Nephron progenitor cell (in vitro differentiated cells): ENCODE measurements at regions not wholly inside any gene's neighbourhood (a gene's known extent, or its start where the extent isn't known, plus 50 kb on each side); places are given as distances from the start of the nearest gene placed in this dataset.

Experiments
- DNase-seq: peaks from one replicate; pipeline ENCODE4 v3.0.0; 2021
- H3K27ac Mint-ChIP-seq: 2 replicates; pipeline ENCODE4 v1.8.0; 2021; ENCODE audit warnings: mild to moderate bottlenecking, moderate library complexity, mixed read lengths
- H3K27me3 Mint-ChIP-seq: 2 replicates; pipeline ENCODE4 v1.8.0; 2021; ENCODE audit warnings: mild to moderate bottlenecking, low read depth, mixed read lengths; ENCODE audit not compliant: poor library complexity
- H3K36me3 Mint-ChIP-seq: 2 replicates; pipeline ENCODE4 v1.8.0; 2021; ENCODE audit warnings: low read depth, mixed read lengths
- H3K4me1 Mint-ChIP-seq: 2 replicates; pipeline ENCODE4 v1.8.0; 2021; ENCODE audit warnings: mixed read lengths
- H3K4me3 Mint-ChIP-seq: 2 replicates; pipeline ENCODE4 v1.8.0; 2021; ENCODE audit warnings: mild to moderate bottlenecking, moderate library complexity, mixed read lengths
- H3K9me3 Mint-ChIP-seq: 2 replicates; pipeline ENCODE4 v1.8.0; 2021; ENCODE audit warnings: mild to moderate bottlenecking, moderate library complexity, mixed read lengths
- TF ChIP-seq, protein P1 (sequence below): fragments of 200-600 bp; sonication (generic); IDR thresholded peaks from 2 replicates; pipeline ENCODE4 v1.5.0; 2021; ENCODE audit warnings: antibody characterized with exemption

DNA sequence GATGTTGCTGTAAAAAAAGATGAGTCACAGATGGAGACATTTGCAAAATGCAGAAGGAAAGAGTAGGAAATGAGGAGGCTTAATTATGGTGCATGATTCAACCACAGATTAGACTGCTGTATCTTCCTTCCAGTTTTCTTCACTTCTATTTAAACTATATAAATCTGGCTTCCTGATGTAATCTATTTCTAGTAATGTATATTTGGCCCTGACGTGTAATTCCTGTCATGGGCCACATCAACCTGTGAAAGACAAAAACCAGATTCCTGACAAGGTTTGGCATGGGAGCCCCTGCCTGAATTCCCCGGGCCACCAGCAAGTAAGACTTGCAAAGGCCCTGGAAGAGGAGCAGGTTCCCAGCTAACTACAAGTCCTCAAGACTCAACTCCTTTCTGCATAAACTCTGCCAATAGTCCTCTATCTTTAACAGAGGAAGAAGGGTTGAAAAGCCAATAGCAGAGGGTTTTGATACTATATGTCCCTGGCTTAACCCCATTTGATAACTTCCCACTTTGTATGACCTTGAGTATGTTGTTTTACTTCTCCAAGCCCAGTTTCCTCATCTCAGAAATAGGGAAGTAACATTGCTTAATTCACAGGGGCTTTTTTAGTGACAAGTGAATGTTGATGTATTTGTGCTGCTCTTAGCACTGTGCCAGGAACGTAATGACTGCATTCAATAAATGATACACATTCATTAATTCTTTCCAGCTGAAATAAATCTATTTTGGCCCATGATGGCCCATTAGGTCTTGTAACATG, 172.7 kb downstream of the SPRY2 start:
- Mint-ChIP-seq H3K4me1 (peaks cover 12% of the 10 kb centered on the region), H3K27ac (no peak overlapping the region), H3K27me3 (peaks cover 4% of the 10 kb centered on the region), H3K9me3 (no peaks in the 10 kb centered on the region), H3K36me3 (no peaks in the 10 kb centered on the region), H3K4me3 (no peak overlapping the region)
- no peak for DNase-seq
- TF ChIP-seq, protein P1, sequence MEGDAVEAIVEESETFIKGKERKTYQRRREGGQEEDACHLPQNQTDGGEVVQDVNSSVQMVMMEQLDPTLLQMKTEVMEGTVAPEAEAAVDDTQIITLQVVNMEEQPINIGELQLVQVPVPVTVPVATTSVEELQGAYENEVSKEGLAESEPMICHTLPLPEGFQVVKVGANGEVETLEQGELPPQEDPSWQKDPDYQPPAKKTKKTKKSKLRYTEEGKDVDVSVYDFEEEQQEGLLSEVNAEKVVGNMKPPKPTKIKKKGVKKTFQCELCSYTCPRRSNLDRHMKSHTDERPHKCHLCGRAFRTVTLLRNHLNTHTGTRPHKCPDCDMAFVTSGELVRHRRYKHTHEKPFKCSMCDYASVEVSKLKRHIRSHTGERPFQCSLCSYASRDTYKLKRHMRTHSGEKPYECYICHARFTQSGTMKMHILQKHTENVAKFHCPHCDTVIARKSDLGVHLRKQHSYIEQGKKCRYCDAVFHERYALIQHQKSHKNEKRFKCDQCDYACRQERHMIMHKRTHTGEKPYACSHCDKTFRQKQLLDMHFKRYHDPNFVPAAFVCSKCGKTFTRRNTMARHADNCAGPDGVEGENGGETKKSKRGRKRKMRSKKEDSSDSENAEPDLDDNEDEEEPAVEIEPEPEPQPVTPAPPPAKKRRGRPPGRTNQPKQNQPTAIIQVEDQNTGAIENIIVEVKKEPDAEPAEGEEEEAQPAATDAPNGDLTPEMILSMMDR = no peak

DNA sequence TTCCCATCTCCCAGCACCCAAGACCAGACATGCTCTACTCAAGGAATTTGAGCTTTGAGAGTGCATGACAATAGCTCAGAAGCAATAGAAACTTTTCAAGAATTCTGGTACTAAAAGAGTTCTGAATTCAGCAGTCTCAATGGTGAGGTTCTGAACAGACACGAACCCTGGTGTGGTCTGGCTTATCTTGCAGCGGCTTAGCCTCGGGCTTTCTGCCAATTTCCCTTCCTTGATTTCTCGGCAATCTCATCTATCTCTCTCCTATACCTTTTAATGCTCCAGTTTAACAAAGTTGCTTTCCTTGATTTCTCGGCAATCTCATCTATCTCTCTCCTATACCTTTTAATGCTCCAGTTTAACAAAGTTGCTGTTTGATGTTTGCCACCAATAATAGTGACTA, 174.6 kb downstream of the SPRY2 start:
- no peaks in the 10 kb centered on the region for H3K9me3 Mint-ChIP-seq
- H3K27ac Mint-ChIP-seq = no peak overlapping the region
- H3K36me3 Mint-ChIP-seq = no peaks in the 10 kb centered on the region
- H3K4me3 Mint-ChIP-seq = no peak overlapping the region
- no peaks in the 10 kb centered on the region for H3K27me3 Mint-ChIP-seq
- no peak for DNase-seq
- H3K4me1 Mint-ChIP-seq = peaks cover 7% of the 10 kb centered on the region
- TF ChIP-seq, protein P1 = no peak

DNA sequence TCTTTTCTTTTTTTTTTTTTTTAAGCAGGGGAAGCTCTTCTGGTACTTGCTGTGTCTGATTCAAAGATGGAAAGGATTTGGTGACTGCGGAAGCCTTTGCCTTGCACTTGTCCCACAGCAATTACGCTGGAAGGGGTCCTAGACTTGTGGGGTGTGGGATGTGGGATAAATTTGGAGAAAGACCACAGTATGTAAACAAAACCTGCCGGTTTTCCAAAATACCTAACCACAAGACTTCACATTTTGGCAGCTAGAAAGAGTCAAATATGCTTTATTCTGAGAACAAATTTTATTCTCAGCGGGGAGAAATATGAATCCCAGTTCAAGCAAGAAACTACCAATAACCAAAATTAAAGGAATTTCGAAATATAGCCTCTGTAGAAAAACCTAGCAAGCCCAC, 176.5 kb downstream of the SPRY2 start:
- Mint-ChIP-seq H3K4me1 (peaks cover 5% of the 10 kb centered on the region), H3K4me3 (no peak overlapping the region), H3K9me3 (no peaks in the 10 kb centered on the region), H3K36me3 (no peaks in the 10 kb centered on the region), H3K27me3 (no peaks in the 10 kb centered on the region), H3K27ac (no peak overlapping the region)
- TF ChIP-seq, protein P1 = no peak
- DNase-seq = no peak

DNA sequence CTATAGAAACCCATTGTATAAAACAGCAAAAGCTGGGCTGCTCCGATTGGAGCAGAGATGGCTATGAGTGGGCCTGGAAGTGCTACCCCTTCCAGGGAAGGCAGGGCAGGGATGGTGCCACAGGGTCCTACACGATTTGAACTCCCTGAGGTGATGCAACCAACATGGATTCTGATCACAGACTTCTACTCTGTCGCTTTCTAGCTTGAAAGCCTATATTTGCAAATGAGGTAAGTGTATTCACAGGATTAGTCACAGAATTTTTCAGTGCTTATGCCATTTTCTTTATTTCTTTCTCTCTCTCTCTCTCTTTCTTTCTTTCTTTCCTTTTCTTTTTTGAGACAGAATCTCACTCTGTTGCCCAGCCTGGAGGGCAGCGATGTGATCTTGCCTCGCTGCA, 179.0 kb downstream of the SPRY2 start:
- Mint-ChIP-seq H3K27ac (no peak overlapping the region), H3K27me3 (no peaks in the 10 kb centered on the region)
- DNase-seq = no peak

DNA sequence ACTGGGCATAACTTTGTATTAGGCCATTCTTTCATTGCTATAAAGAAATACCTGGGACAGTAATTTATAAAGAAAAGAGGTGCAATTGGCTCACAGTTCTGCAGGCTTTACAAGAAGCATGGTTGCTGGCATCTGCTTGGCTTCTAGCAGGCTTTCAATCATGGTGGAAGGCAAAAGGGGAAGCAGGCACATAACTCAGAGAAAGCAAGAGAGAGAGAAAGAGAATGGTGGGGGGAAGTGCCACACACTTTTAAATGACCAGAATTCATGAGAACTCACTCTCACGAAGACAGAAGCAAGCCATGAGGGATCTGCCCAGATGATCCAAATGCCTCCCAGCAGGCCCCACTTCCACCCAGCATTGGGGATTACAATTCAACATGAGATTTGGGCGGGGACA, 179.7 kb downstream of the SPRY2 start:
- H3K4me1 Mint-ChIP-seq = peaks cover 5% of the 10 kb centered on the region
- no peak for DNase-seq
- no peaks in the 10 kb centered on the region for H3K36me3 Mint-ChIP-seq
- H3K27ac Mint-ChIP-seq = no peak overlapping the region
- H3K4me3 Mint-ChIP-seq = no peak overlapping the region
- H3K9me3 Mint-ChIP-seq = peaks cover 5% of the 10 kb centered on the region
- peaks cover 3% of the 10 kb centered on the region for H3K27me3 Mint-ChIP-seq
- TF ChIP-seq, protein P1 = no peak

More for the DNA sequence above, 179.0 kb downstream of the SPRY2 start:
- Mint-ChIP-seq H3K4me3 (no peak overlapping the region), H3K9me3 (no peaks in the 10 kb centered on the region), H3K4me1 (peaks cover 5% of the 10 kb centered on the region), H3K36me3 (no peaks in the 10 kb centered on the region)
- TF ChIP-seq, protein P1 = no peak

DNA sequence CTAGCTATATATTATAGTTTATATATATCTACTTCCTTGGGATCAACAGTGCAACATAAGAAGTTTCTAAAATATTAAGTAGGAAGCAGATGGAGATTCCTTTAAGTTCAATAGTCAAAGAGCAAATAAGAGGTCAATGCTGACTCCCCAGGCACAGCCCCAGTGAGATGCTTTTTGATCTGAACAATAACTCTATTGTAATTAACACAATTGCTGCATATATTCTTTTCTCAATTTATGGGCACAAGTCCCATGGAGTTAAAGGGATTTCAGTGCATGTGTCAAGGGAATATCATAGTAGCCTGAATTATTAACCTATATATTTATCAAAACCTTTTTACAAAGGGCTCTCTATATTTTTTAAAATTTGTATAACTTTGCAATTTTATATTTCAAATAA, 180.8 kb downstream of the SPRY2 start:
- peaks cover 5% of the 10 kb centered on the region for H3K4me1 Mint-ChIP-seq
- no peak overlapping the region for H3K27ac Mint-ChIP-seq

More for the DNA sequence above, 180.8 kb downstream of the SPRY2 start:
- no peak for DNase-seq
- Mint-ChIP-seq H3K27me3 (peaks cover 3% of the 10 kb centered on the region), H3K9me3 (peaks cover 5% of the 10 kb centered on the region), H3K36me3 (no peaks in the 10 kb centered on the region), H3K4me3 (no peak overlapping the region)
- TF ChIP-seq, protein P1 = no peak
